ENCODE measurements at regions not wholly inside any gene's neighbourhood (a gene's known extent, or its start where the extent isn't known, plus 50 kb on each side); places are given as distances from the start of the nearest gene placed in this dataset.

GRCh38 chr2:2523461-2524347 is 192.6 kb upstream of the MYT1L start:
- no peak for DNase-seq (ENCODE audit: low read depth in 4 of 4, low spot score in 1 of 4)

- no peak for DNase-seq (ENCODE audit: low read depth in 4 of 4, low spot score in 1 of 4)
Observed at GRCh38 chr2:2520401-2520811, 189.3 kb upstream of the MYT1L start.

GRCh38 chr2:2519381-2519780 is 188.3 kb upstream of the MYT1L start:
- DNase-seq (ENCODE audit: low read depth in 4 of 4, low spot score in 1 of 4) = no peak

- no peak for DNase-seq (ENCODE audit: low read depth in 4 of 4, low spot score in 1 of 4)
Observed at GRCh38 chr2:2517399-2517798, 186.3 kb upstream of the MYT1L start.

GRCh38 chr2:2516386-2516785 is 185.3 kb upstream of the MYT1L start:
- no peak for DNase-seq (ENCODE audit: low read depth in 4 of 4, low spot score in 1 of 4)

- no peak for DNase-seq (ENCODE audit: low read depth in 4 of 4, low spot score in 1 of 4)
Observed at GRCh38 chr2:2512931-2513330, 181.9 kb upstream of the MYT1L start.

GRCh38 chr2:2507417-2507997 is 176.4 kb upstream of the MYT1L start:
- no peak for DNase-seq (ENCODE audit: low read depth in 4 of 4, low spot score in 1 of 4)

GRCh38 chr2:2506536-2506935 is 175.5 kb upstream of the MYT1L start:
- no peak for DNase-seq (ENCODE audit: low read depth in 4 of 4, low spot score in 1 of 4)

GRCh38 chr2:2505604-2506003 is 174.5 kb upstream of the MYT1L start:
- DNase-seq (ENCODE audit: low read depth in 4 of 4, low spot score in 1 of 4) = no peak

- DNase-seq (ENCODE audit: low read depth in 4 of 4, low spot score in 1 of 4) = no peak
Observed at GRCh38 chr2:2503864-2504418, 172.9 kb upstream of the MYT1L start.

GRCh38 chr2:2502201-2502549 is 171.1 kb upstream of the MYT1L start:
- DNase-seq (ENCODE audit: low read depth in 4 of 4, low spot score in 1 of 4) = no peak

- no peak for DNase-seq (ENCODE audit: low read depth in 4 of 4, low spot score in 1 of 4)
Observed at GRCh38 chr2:2501454-2502200, 170.6 kb upstream of the MYT1L start.

GRCh38 chr2:2495606-2496005 is 164.5 kb upstream of the MYT1L start:
- no peak for DNase-seq (ENCODE audit: low read depth in 4 of 4, low spot score in 1 of 4)

- DNase-seq (ENCODE audit: low read depth in 4 of 4, low spot score in 1 of 4) = no peak
Observed at GRCh38 chr2:2493496-2493895, 162.4 kb upstream of the MYT1L start.

GRCh38 chr2:2492800-2493199 is 161.7 kb upstream of the MYT1L start:
- DNase-seq (ENCODE audit: low read depth in 4 of 4, low spot score in 1 of 4) = no peak

- DNase-seq (ENCODE audit: low read depth in 4 of 4, low spot score in 1 of 4) = no peak
Observed at GRCh38 chr2:2491964-2492363, 160.9 kb upstream of the MYT1L start.

GRCh38 chr2:2484301-2484700 is 153.2 kb upstream of the MYT1L start:
- DNase-seq (ENCODE audit: low read depth in 4 of 4, low spot score in 1 of 4) = no peak

GRCh38 chr2:2482851-2483250 is 151.8 kb upstream of the MYT1L start:
- DNase-seq (ENCODE audit: low read depth in 4 of 4, low spot score in 1 of 4) = no peak

GRCh38 chr2:2472881-2473280 is 141.8 kb upstream of the MYT1L start:
- DNase-seq (ENCODE audit: low read depth in 4 of 4, low spot score in 1 of 4) = no peak

GRCh38 chr2:2472044-2472443 is 141.0 kb upstream of the MYT1L start:
- no peak for DNase-seq (ENCODE audit: low read depth in 4 of 4, low spot score in 1 of 4)

- no peak for DNase-seq (ENCODE audit: low read depth in 4 of 4, low spot score in 1 of 4)
Observed at GRCh38 chr2:2466534-2466933, 135.5 kb upstream of the MYT1L start.

GRCh38 chr2:2464643-2465042 is 133.6 kb upstream of the MYT1L start:
- no peak for DNase-seq (ENCODE audit: low read depth in 4 of 4, low spot score in 1 of 4)
